ENCODE measurements at regions not wholly inside any gene's neighbourhood (a gene's known extent, or its start where the extent isn't known, plus 50 kb on each side); places are given as distances from the start of the nearest gene placed in this dataset.

- TF ChIP-seq EZH2phosphoT487 (IDR thresholded peaks at IDR 0.05; ENCODE audit: borderline replicate concordance, low read length), result no peak
- TF ChIP-seq CTCF (conservative IDR thresholded peaks at IDR 0.05; ENCODE audit: low read depth, low read length), result no peak
- no peak for TF ChIP-seq EZH2 (IDR thresholded peaks at IDR 0.05; ENCODE audit: low read length, unreplicated experiment)
Measured at GRCh38 chr10:24009736-24010135, 199.2 kb upstream of the KIAA1217 start.
